GM23338 (cell line): ENCODE measurements at regions not wholly inside any gene's neighbourhood (a gene's known extent, or its start where the extent isn't known, plus 50 kb on each side); places are given as distances from the start of the nearest gene placed in this dataset.

ENCODE experiments used
- ATAC-seq: fragments of 200-7000 bp; cut with Tn5 transposase; 3 replicates; pipeline ENCODE4 v1.9.1; 2020
- DNase-seq: peaks from one replicate; pipeline ENCODE4 v3.0.0-alpha.2; 2015; ENCODE audit warnings: low spot score
- H2AFZ ChIP-seq: fragments of 200-600 bp; sonication (generic); 2 replicates; pipeline ENCODE4 v1.8.0; 2016; ENCODE audit warnings: antibody characterized with exemption, mild to moderate bottlenecking, moderate library complexity
- H3F3A ChIP-seq: fragments of 200-600 bp; sonication (generic); replicated peaks from 2 replicates; pipeline ENCODE4 v1.8.0; 2017; ENCODE audit warnings: antibody characterized with exemption, mixed run types, low read depth
- H3K27ac ChIP-seq: fragments of 200-600 bp; sonication (generic); 2 replicates; pipeline ENCODE4 v1.6.1; 2016; ENCODE audit warnings: low read depth
- H3K27me3 ChIP-seq: fragments of 200-600 bp; sonication (generic); 2 replicates; pipeline ENCODE4 v1.8.0; 2016; ENCODE audit warnings: mild to moderate bottlenecking, mixed run types, moderate library complexity; ENCODE audit not compliant: insufficient read depth
- H3K36me3 ChIP-seq: fragments of 200-600 bp; sonication (generic); 2 replicates; pipeline ENCODE4 v1.8.0; 2016; ENCODE audit warnings: mild to moderate bottlenecking; ENCODE audit not compliant: insufficient read depth
- H3K4me1 ChIP-seq: fragments of 200-600 bp; sonication (generic); 2 replicates; pipeline ENCODE4 v1.8.0; 2016; ENCODE audit warnings: mild to moderate bottlenecking, moderate library complexity; ENCODE audit not compliant: insufficient read depth
- H3K4me2 ChIP-seq: fragments of 200-600 bp; sonication (generic); 2 replicates; pipeline ENCODE4 v1.7.1; 2017; ENCODE audit warnings: mixed run types
- H3K4me3 ChIP-seq: fragments of 200-600 bp; sonication (generic); 2 replicates; pipeline ENCODE4 v1.6.1; 2016; ENCODE audit warnings: mixed run types
- H3K79me2 ChIP-seq: fragments of 200-600 bp; sonication (generic); replicated peaks from 2 replicates; pipeline ENCODE4 v1.8.0; 2017; ENCODE audit warnings: mild to moderate bottlenecking; ENCODE audit not compliant: insufficient read depth
- H3K9me2 ChIP-seq: fragments of 200-600 bp; sonication (generic); 2 replicates; pipeline ENCODE4 v1.8.0; 2017; ENCODE audit not compliant: insufficient read depth
- H4K20me1 ChIP-seq: fragments of 200-600 bp; sonication (generic); replicated peaks from 2 replicates; pipeline ENCODE4 v1.8.0; 2017; ENCODE audit warnings: mild to moderate bottlenecking; ENCODE audit not compliant: insufficient read depth
- H3K27ac Mint-ChIP-seq: 2 replicates; pipeline ENCODE4 v1.8.0; 2020; ENCODE audit warnings: inconsistent platforms, mild to moderate bottlenecking, moderate library complexity, mixed read lengths
- H3K27me3 Mint-ChIP-seq: 3 replicates; pipeline ENCODE4 v1.8.0; 2022; ENCODE audit warnings: low read depth, mild to moderate bottlenecking, moderate library complexity, mixed read lengths, inconsistent platforms; ENCODE audit not compliant: insufficient read depth, poor library complexity
- H3K36me3 Mint-ChIP-seq: 3 replicates; pipeline ENCODE4 v1.8.0; 2021; ENCODE audit warnings: low read depth, mild to moderate bottlenecking, inconsistent platforms, moderate library complexity, mixed read lengths
- H3K4me1 Mint-ChIP-seq: 3 replicates; pipeline ENCODE4 v1.8.0; 2020; ENCODE audit warnings: mild to moderate bottlenecking, inconsistent platforms, mixed read lengths
- H3K4me3 Mint-ChIP-seq: 3 replicates; pipeline ENCODE4 v1.8.0; 2021; ENCODE audit warnings: moderate library complexity, mild to moderate bottlenecking, inconsistent platforms, mixed read lengths
- H3K9me3 Mint-ChIP-seq: 3 replicates; pipeline ENCODE4 v1.8.0; 2020; ENCODE audit warnings: moderate library complexity, mild to moderate bottlenecking, inconsistent platforms, mixed read lengths
- CREB1 ChIP-seq: fragments of 250-450 bp; sonication (Bioruptor Pico); IDR thresholded peaks from 2 replicates; pipeline ENCODE4 v1.5.0; 2020; ENCODE audit warnings: low read depth, mild to moderate bottlenecking, moderate library complexity
- EZH2 ChIP-seq: fragments of 200-600 bp; sonication (generic); IDR thresholded peaks from one replicate; pipeline ENCODE4 v1.8.0; 2017; ENCODE audit warnings: antibody characterized with exemption, mild to moderate bottlenecking, low read depth; ENCODE audit not compliant: unreplicated experiment
- EZH2phosphoT487 ChIP-seq: fragments of 200-600 bp; sonication (generic); IDR thresholded peaks from one replicate; pipeline ENCODE4 v1.8.1; 2018; ENCODE audit warnings: antibody characterized with exemption; ENCODE audit not compliant: unreplicated experiment
- JUNB ChIP-seq: IDR thresholded peaks from one replicate; pipeline ENCODE4 v1.6.1; 2016; ENCODE audit warnings: antibody characterized with exemption; ENCODE audit not compliant: unreplicated experiment
- NANOG ChIP-seq: IDR thresholded peaks from 2 replicates; pipeline ENCODE4 v1.6.1; 2016; ENCODE audit warnings: antibody characterized with exemption, borderline replicate concordance
- POLR2AphosphoS5 ChIP-seq: IDR thresholded peaks from 2 replicates; pipeline ENCODE4 v1.6.1; 2016; ENCODE audit warnings: antibody characterized with exemption, low read depth
- STAT1 ChIP-seq: IDR thresholded peaks from one replicate; pipeline ENCODE4 v1.6.1; 2016; ENCODE audit warnings: antibody characterized with exemption; ENCODE audit not compliant: unreplicated experiment
- ZNF114 ChIP-seq: fragments of 250-450 bp; sonication (Bioruptor Pico); IDR thresholded peaks from 2 replicates; pipeline ENCODE4 v1.5.0; 2020; ENCODE audit warnings: mild to moderate bottlenecking, moderate library complexity
- ZNF331 ChIP-seq: fragments of 250-450 bp; sonication (Bioruptor Pico); IDR thresholded peaks from 2 replicates; pipeline ENCODE4 v1.5.0; 2020; ENCODE audit warnings: low read depth, mild to moderate bottlenecking, moderate library complexity
- ZNF462 ChIP-seq: fragments of 250-450 bp; sonication (Bioruptor Pico); IDR thresholded peaks from 2 replicates; pipeline ENCODE4 v1.5.0; 2020; ENCODE audit warnings: mild to moderate bottlenecking, moderate library complexity
- TF ChIP-seq, protein P1 (sequence below): IDR thresholded peaks from one replicate; pipeline ENCODE4 v1.6.1; 2018; ENCODE audit warnings: antibody characterized with exemption; ENCODE audit not compliant: unreplicated experiment
- TF ChIP-seq, protein P2 (sequence below): IDR thresholded peaks from 2 replicates; pipeline ENCODE4 v1.6.1; 2016; ENCODE audit warnings: antibody characterized with exemption
- TF ChIP-seq, protein P3 (sequence below), 2 experiments: fragments of 200-600 bp in 1 of 2; sonication (generic) in 1 of 2; conservative IDR thresholded peaks; 2 replicates each; pipeline versions ENCODE4 v1.5.1 to v1.6.1; 2016 to 2017; ENCODE audit warnings: antibody characterized with exemption in 2 of 2, low read depth in 2 of 2, mild to moderate bottlenecking in 2 of 2, moderate library complexity in 1 of 2

DNA sequence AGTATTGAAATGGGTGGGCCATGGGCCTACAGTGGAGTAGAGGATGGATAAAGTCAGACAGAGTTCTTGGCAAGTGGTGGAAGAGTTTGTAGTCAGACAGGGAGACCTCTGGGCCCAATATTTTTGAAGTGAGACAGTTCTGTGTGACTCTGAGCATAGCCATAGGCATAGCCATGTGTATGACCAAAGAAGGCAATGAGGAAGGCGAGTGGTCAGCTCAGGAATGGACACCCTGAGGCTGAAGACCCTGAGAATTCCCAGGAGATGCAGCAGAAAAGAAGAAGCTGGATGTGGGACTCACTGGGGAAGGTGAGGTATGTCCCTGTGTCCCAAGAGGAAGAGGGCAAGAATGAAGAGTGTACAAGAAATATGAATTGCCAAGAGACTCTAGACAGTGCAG lies 210.6 kb upstream of the IRF2BP2 start:
- H3K27me3 ChIP-seq, result no peaks in the 10 kb centered on the region
- no peaks in the 10 kb centered on the region for H3K79me2 ChIP-seq
- H3K4me3 ChIP-seq, result no peak overlapping the region
- Mint-ChIP-seq H3K4me1 (no peaks in the 10 kb centered on the region), H3K27me3 (peaks cover 6% of the 10 kb centered on the region), H3K4me3 (no peak overlapping the region), H3K36me3 (no peaks in the 10 kb centered on the region), H3K9me3 (no peaks in the 10 kb centered on the region), H3K27ac (no peak overlapping the region)
- no peaks in the 10 kb centered on the region for H3F3A ChIP-seq
- no peak overlapping the region for H3K4me2 ChIP-seq
- H3K27ac ChIP-seq, result no peak overlapping the region
- ATAC-seq (no peak), DNase-seq (no peak)
- no peaks in the 10 kb centered on the region for H3K9me2 ChIP-seq
- H2AFZ ChIP-seq, result no peak overlapping the region
- H4K20me1 ChIP-seq, result no peaks in the 10 kb centered on the region
- no peaks in the 10 kb centered on the region for H3K36me3 ChIP-seq
- no peak for TF ChIP-seq ZNF462 (CRISPR knock-in tag)
- no peak for TF ChIP-seq CREB1
- no peak for TF ChIP-seq STAT1
- no peak for TF ChIP-seq NANOG
- TF ChIP-seq, protein P1, sequence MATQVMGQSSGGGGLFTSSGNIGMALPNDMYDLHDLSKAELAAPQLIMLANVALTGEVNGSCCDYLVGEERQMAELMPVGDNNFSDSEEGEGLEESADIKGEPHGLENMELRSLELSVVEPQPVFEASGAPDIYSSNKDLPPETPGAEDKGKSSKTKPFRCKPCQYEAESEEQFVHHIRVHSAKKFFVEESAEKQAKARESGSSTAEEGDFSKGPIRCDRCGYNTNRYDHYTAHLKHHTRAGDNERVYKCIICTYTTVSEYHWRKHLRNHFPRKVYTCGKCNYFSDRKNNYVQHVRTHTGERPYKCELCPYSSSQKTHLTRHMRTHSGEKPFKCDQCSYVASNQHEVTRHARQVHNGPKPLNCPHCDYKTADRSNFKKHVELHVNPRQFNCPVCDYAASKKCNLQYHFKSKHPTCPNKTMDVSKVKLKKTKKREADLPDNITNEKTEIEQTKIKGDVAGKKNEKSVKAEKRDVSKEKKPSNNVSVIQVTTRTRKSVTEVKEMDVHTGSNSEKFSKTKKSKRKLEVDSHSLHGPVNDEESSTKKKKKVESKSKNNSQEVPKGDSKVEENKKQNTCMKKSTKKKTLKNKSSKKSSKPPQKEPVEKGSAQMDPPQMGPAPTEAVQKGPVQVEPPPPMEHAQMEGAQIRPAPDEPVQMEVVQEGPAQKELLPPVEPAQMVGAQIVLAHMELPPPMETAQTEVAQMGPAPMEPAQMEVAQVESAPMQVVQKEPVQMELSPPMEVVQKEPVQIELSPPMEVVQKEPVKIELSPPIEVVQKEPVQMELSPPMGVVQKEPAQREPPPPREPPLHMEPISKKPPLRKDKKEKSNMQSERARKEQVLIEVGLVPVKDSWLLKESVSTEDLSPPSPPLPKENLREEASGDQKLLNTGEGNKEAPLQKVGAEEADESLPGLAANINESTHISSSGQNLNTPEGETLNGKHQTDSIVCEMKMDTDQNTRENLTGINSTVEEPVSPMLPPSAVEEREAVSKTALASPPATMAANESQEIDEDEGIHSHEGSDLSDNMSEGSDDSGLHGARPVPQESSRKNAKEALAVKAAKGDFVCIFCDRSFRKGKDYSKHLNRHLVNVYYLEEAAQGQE, result no peak
- no peak for TF ChIP-seq EZH2phosphoT487
- TF ChIP-seq EZH2, result no peak
- no peak for TF ChIP-seq ZNF331 (CRISPR knock-in tag)
- TF ChIP-seq JUNB, result no peak
- no peak for TF ChIP-seq ZNF114 (CRISPR knock-in tag)
- TF ChIP-seq, protein P2, sequence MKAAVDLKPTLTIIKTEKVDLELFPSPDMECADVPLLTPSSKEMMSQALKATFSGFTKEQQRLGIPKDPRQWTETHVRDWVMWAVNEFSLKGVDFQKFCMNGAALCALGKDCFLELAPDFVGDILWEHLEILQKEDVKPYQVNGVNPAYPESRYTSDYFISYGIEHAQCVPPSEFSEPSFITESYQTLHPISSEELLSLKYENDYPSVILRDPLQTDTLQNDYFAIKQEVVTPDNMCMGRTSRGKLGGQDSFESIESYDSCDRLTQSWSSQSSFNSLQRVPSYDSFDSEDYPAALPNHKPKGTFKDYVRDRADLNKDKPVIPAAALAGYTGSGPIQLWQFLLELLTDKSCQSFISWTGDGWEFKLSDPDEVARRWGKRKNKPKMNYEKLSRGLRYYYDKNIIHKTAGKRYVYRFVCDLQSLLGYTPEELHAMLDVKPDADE, result no peak
- TF ChIP-seq POLR2AphosphoS5, result no peak
- TF ChIP-seq, protein P3, sequence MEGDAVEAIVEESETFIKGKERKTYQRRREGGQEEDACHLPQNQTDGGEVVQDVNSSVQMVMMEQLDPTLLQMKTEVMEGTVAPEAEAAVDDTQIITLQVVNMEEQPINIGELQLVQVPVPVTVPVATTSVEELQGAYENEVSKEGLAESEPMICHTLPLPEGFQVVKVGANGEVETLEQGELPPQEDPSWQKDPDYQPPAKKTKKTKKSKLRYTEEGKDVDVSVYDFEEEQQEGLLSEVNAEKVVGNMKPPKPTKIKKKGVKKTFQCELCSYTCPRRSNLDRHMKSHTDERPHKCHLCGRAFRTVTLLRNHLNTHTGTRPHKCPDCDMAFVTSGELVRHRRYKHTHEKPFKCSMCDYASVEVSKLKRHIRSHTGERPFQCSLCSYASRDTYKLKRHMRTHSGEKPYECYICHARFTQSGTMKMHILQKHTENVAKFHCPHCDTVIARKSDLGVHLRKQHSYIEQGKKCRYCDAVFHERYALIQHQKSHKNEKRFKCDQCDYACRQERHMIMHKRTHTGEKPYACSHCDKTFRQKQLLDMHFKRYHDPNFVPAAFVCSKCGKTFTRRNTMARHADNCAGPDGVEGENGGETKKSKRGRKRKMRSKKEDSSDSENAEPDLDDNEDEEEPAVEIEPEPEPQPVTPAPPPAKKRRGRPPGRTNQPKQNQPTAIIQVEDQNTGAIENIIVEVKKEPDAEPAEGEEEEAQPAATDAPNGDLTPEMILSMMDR (conservative IDR thresholded peaks at IDR 0.05; ENCODE audit: low read depth in 2 of 2), result no peak
- no peaks in the 10 kb centered on the region for H3K4me1 ChIP-seq
